WTC11 (cell line): ENCODE measurements at regions not wholly inside any gene's neighbourhood (a gene's known extent, or its start where the extent isn't known, plus 50 kb on each side); places are given as distances from the start of the nearest gene placed in this dataset.

Source experiments
- CTCF ChIP-seq: fragments of 200-600 bp; IDR thresholded peaks from 2 replicates; pipeline ENCODE4 v1.8.0; 2022; ENCODE audit warnings: antibody characterized with exemption
- KAT7 ChIP-seq: sonication (generic); formaldehyde crosslinking; IDR thresholded peaks from 2 replicates; pipeline ENCODE4 v1.8.1; 2023; ENCODE audit warnings: missing genetic modification reagents, mild to moderate bottlenecking, borderline replicate concordance
- USF2 ChIP-seq: sonication (generic); formaldehyde crosslinking; IDR thresholded peaks from 2 replicates; pipeline ENCODE4 v1.8.1; 2023; ENCODE audit warnings: mild to moderate bottlenecking, missing genetic modification reagents, moderate library complexity
- ZMAT4 ChIP-seq: fragments of 250-450 bp; sonication (Bioruptor Pico); IDR thresholded peaks from 2 replicates; pipeline ENCODE4 v1.9.0; 2021; ENCODE audit warnings: mild to moderate bottlenecking
- ZNF121 ChIP-seq: sonication (generic); formaldehyde crosslinking; IDR thresholded peaks from 2 replicates; pipeline ENCODE4 v1.8.0; 2023; ENCODE audit warnings: missing genetic modification reagents

- no peak for TF ChIP-seq CTCF
- no peak for TF ChIP-seq KAT7
- TF ChIP-seq ZNF121 (CRISPR knock-in tag): no peak
- no peak for TF ChIP-seq ZMAT4
- no peak for TF ChIP-seq USF2
Observed at GRCh38 chr2:206867006-206867405, 72.3 kb upstream of the CPO start.
